OCI-LY7 (cell line): ENCODE measurements at regions not wholly inside any gene's neighbourhood (a gene's known extent, or its start where the extent isn't known, plus 50 kb on each side); places are given as distances from the start of the nearest gene placed in this dataset.

Experiments used
- CTCF ChIP-seq: fragments of 200-600 bp; sonication (generic); conservative IDR thresholded peaks from 2 replicates; pipeline ENCODE4 v1.5.1; 2014; ENCODE audit warnings: mild to moderate bottlenecking, antibody characterized with exemption, low read length, moderate library complexity, mixed read lengths
- EZH2phosphoT487 ChIP-seq: fragments of 200-600 bp; sonication (generic); IDR thresholded peaks from 2 replicates; pipeline ENCODE4 v1.6.1; 2018; ENCODE audit warnings: low read depth, borderline replicate concordance, mild to moderate bottlenecking, mixed run types, antibody characterized with exemption, low read length, moderate library complexity, mixed read lengths

GRCh38 chr1:5427026-5427613, 565.1 kb downstream of the NPHP4 start:
- TF ChIP-seq CTCF, result no peak
- no peak for TF ChIP-seq EZH2phosphoT487
